ENCODE measurements at regions not wholly inside any gene's neighbourhood (a gene's known extent, or its start where the extent isn't known, plus 50 kb on each side); places are given as distances from the start of the nearest gene placed in this dataset.

- peaks cover 4% of the 10 kb centered on the region for H3K36me3 Mint-ChIP-seq (ENCODE audit: low read depth)
- no peak overlapping the region for H3K27ac Mint-ChIP-seq
- H3K4me1 Mint-ChIP-seq, result peaks cover 9% of the 10 kb centered on the region
- no peak overlapping the region for H3K4me3 Mint-ChIP-seq
- TF ChIP-seq, protein P1, sequence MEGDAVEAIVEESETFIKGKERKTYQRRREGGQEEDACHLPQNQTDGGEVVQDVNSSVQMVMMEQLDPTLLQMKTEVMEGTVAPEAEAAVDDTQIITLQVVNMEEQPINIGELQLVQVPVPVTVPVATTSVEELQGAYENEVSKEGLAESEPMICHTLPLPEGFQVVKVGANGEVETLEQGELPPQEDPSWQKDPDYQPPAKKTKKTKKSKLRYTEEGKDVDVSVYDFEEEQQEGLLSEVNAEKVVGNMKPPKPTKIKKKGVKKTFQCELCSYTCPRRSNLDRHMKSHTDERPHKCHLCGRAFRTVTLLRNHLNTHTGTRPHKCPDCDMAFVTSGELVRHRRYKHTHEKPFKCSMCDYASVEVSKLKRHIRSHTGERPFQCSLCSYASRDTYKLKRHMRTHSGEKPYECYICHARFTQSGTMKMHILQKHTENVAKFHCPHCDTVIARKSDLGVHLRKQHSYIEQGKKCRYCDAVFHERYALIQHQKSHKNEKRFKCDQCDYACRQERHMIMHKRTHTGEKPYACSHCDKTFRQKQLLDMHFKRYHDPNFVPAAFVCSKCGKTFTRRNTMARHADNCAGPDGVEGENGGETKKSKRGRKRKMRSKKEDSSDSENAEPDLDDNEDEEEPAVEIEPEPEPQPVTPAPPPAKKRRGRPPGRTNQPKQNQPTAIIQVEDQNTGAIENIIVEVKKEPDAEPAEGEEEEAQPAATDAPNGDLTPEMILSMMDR (IDR thresholded peaks at IDR 0.05; ENCODE audit: unreplicated experiment in 3 of 3), result no peak
- peaks cover 12% of the 10 kb centered on the region for H3K9me3 Mint-ChIP-seq
- no peaks in the 10 kb centered on the region for H3K27me3 Mint-ChIP-seq (ENCODE audit: low read depth)
Observed at GRCh38 chr3:150101016-150101415, 130.3 kb upstream of the PFN2 start.

DNA sequence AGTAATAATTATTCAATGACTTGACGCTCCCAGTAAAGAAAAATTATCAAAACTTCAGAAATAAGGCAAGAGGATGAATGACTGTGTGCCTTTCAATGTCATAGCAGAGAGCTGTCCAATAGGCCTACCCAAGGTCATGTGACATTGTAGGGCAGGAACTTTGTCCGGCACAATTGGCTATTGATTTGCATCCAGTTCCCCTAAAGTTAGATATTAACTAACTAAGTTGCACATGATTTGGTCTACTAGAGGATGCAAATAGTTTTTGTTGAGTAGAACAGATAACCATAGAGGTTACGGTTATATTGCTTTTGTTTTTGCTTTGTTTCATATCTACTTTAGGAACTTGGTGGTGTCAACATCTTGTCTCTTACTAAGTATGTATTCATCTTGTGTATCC lies 127.9 kb upstream of the PFN2 start:
- H3K9me3 Mint-ChIP-seq, result peaks cover 12% of the 10 kb centered on the region
- no peaks in the 10 kb centered on the region for H3K27me3 Mint-ChIP-seq (ENCODE audit: low read depth)
- peaks cover 4% of the 10 kb centered on the region for H3K36me3 Mint-ChIP-seq (ENCODE audit: low read depth)
- no peak overlapping the region for H3K27ac Mint-ChIP-seq
- TF ChIP-seq, protein P1 (IDR thresholded peaks at IDR 0.05; ENCODE audit: unreplicated experiment in 3 of 3), result no peak
- no peaks in the 10 kb centered on the region for H3K4me1 Mint-ChIP-seq
- no peak overlapping the region for H3K4me3 Mint-ChIP-seq

DNA sequence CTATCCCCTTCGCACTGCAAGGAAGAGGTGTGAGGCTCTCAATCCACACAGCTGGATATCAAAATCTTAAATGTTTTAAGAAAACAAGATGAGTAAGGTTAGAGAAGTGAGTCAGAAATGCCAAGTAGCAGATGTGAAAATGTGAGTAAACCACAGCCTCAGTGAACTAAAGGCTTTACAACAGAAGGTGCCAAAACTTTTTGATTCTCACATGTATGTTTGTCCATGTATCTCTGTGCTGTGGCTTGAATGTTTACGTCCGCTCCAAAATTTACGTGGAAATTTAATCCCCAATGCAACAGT lies 126.8 kb upstream of the PFN2 start:
- Mint-ChIP-seq H3K36me3 (ENCODE audit: low read depth) (no peaks in the 10 kb centered on the region), H3K4me1 (no peaks in the 10 kb centered on the region), H3K9me3 (peaks cover 9% of the 10 kb centered on the region), H3K27me3 (ENCODE audit: low read depth) (no peaks in the 10 kb centered on the region), H3K4me3 (no peak overlapping the region), H3K27ac (no peak overlapping the region)
- TF ChIP-seq, protein P1 (IDR thresholded peaks at IDR 0.05; ENCODE audit: unreplicated experiment in 3 of 3), result no peak

DNA sequence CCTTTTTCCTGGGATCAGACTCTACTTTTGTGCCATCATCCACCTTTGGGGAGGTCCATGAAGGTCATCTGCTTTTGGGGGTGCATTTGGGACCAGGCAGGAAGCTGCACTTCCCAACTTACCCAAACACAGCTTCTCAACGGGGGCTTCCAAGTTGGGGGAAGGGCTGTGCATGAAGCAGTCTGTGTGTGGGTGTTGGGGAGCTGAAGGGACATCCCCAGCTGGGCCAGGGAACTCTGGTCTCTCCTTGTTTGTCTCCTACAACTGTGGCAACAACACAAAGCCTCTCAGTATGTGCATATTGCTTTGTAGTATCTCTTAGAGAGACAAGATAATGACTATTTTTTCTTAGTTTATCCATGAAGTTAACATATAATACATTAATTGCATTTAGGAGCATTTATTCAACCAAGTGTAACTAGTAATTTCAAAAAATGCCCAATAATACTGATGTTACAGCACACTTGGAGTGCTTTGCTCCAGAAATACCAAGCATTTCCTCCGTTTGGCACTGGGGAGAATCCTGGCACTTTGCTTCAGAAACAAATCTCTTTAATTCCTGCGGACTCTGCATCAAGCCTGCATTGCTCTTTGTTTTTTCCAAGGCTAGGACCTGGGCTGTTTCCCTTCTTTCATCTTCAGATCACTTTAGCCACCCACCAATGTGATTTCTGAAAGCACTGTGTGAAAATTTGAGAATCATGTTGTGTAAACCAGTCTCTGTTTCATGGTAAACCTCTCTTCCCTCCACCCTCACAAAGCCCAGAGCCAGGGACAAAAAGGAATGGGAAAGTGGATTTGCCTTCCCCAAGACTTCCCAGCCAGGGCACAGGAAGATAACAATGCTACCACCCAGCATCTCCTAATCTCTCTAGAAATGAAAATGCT lies 126.2 kb upstream of the PFN2 start:
- H3K9me3 Mint-ChIP-seq, result peaks cover 9% of the 10 kb centered on the region
- TF ChIP-seq, protein P1 (IDR thresholded peaks at IDR 0.05; ENCODE audit: unreplicated experiment in 3 of 3), result no peak
- H3K27me3 Mint-ChIP-seq (ENCODE audit: low read depth), result no peaks in the 10 kb centered on the region
- no peaks in the 10 kb centered on the region for H3K4me1 Mint-ChIP-seq
- no peaks in the 10 kb centered on the region for H3K36me3 Mint-ChIP-seq (ENCODE audit: low read depth)
- H3K27ac Mint-ChIP-seq, result no peak overlapping the region
- no peak overlapping the region for H3K4me3 Mint-ChIP-seq

GRCh38 chr3:150094150-150094933 lies 123.6 kb upstream of the PFN2 start:
- TF ChIP-seq, protein P1 (IDR thresholded peaks at IDR 0.05; ENCODE audit: unreplicated experiment in 3 of 3), result no peak

More at GRCh38 chr3:150094150-150094933, 123.6 kb upstream of the PFN2 start:
- no peaks in the 10 kb centered on the region for H3K9me3 Mint-ChIP-seq
- H3K27ac Mint-ChIP-seq, result no peak overlapping the region
- H3K4me1 Mint-ChIP-seq, result no peaks in the 10 kb centered on the region
- no peaks in the 10 kb centered on the region for H3K27me3 Mint-ChIP-seq (ENCODE audit: low read depth)
- no peak overlapping the region for H3K4me3 Mint-ChIP-seq
- no peaks in the 10 kb centered on the region for H3K36me3 Mint-ChIP-seq (ENCODE audit: low read depth)
